ENCODE measurements at regions not wholly inside any gene's neighbourhood (a gene's known extent, or its start where the extent isn't known, plus 50 kb on each side); places are given as distances from the start of the nearest gene placed in this dataset.

DNA sequence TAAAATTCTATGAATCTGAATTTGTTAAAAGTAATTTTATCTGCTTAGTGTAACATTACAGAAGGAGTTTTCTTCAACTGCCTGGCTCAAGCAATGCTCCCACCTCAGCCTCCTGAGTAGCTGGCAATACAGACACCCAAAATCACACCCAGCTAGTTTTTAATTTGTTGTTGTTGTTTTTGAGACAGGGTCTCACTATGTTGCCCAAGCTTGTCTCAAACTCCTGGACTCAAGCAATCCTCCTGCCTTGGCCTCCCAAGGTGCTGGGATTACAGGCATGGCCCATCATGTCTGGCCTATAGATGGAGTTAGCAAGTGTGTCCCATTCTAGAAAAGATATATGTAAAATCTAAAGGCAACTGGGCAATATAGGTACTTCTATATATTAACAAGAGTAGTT, 1580.4 kb upstream of the PRR20A start:
- no peak for TF ChIP-seq SP1 (IDR thresholded peaks at IDR 0.05)
- TF ChIP-seq ZNF384 (IDR thresholded peaks at IDR 0.05), result no peak
- no peak for TF ChIP-seq CTBP1 (IDR thresholded peaks at IDR 0.05; ENCODE audit: borderline replicate concordance)
- TF ChIP-seq HDGF (IDR thresholded peaks at IDR 0.05; ENCODE audit: borderline replicate concordance), result no peak
- no peak for TF ChIP-seq FOXM1 (IDR thresholded peaks at IDR 0.05; ENCODE audit: borderline replicate concordance)
- CTCF ChIA-PET, result no interaction called here
- DNase-seq (ENCODE audit: extremely low spot score), result no peak
- POLR2A ChIA-PET, result no interaction called here

DNA sequence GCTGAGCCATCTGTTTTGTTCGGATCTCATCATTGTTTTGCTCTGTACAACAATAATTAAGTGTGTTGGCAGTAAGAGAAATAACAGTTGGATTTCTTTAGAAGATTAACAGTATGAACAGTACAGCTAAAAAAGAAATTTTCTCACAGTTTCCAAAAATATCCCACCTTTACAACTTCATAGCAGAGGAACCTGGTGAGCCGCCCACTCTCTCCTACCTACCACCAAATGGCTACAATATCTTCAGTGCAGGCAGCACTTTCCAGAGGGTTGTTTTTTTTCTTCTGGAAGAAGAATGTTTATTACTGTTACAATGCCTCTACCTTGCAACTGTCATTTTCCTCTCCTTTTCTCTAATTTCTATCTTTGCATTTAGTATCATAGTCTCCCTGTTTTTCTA, 1577.5 kb upstream of the PRR20A start:
- ChIA-PET POLR2A (no interaction called here), CTCF (no interaction called here)
- DNase-seq (ENCODE audit: extremely low spot score), result no peak
- TF ChIP-seq ZNF384 (IDR thresholded peaks at IDR 0.05) (no peak), ARNT (IDR thresholded peaks at IDR 0.05) (no peak), HDGF (IDR thresholded peaks at IDR 0.05; ENCODE audit: borderline replicate concordance) (no peak), FOXK2 (IDR thresholded peaks at IDR 0.05) (no peak), L3MBTL2 (conservative IDR thresholded peaks at IDR 0.05) (no peak), NFRKB (IDR thresholded peaks at IDR 0.05) (no peak), ELF4 (IDR thresholded peaks at IDR 0.05) (no peak), BHLHE40 (IDR thresholded peaks at IDR 0.05; ENCODE audit: borderline replicate concordance) (no peak), FOXA1 (IDR thresholded peaks at IDR 0.05) (no peak), CTBP1 (IDR thresholded peaks at IDR 0.05; ENCODE audit: borderline replicate concordance) (no peak), FOXM1 (IDR thresholded peaks at IDR 0.05; ENCODE audit: borderline replicate concordance) (no peak), LEF1 (IDR thresholded peaks at IDR 0.05; ENCODE audit: borderline replicate concordance) (no peak), TARDBP (IDR thresholded peaks at IDR 0.05) (no peak), SUZ12 (IDR thresholded peaks at IDR 0.05) (no peak), SP1 (IDR thresholded peaks at IDR 0.05) (no peak)
- TF ChIP-seq, protein P1, sequence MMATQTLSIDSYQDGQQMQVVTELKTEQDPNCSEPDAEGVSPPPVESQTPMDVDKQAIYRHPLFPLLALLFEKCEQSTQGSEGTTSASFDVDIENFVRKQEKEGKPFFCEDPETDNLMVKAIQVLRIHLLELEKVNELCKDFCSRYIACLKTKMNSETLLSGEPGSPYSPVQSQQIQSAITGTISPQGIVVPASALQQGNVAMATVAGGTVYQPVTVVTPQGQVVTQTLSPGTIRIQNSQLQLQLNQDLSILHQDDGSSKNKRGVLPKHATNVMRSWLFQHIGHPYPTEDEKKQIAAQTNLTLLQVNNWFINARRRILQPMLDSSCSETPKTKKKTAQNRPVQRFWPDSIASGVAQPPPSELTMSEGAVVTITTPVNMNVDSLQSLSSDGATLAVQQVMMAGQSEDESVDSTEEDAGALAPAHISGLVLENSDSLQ (IDR thresholded peaks at IDR 0.05), result no peak

DNA sequence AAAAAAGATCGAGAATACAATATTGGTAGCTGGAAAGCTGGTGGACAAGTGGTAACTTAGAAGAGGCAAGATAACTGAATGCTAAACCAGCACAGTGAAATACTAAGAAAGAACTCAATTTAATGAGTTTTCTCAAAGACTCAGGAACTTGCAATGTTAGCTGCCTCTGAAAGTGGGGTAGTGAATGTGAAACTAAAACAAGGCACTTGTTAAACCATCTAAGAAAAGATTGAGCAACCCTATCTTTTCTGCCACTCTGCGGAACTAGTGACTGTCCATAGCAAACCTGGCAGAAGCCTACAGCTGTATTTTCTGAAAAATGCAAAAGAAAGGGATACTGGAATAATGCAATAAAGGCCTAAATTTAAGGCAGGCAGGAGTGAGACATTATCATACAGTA, 1574.4 kb upstream of the PRR20A start:
- TF ChIP-seq ZNF384 (IDR thresholded peaks at IDR 0.05), result no peak
- no peak for TF ChIP-seq HDGF (IDR thresholded peaks at IDR 0.05; ENCODE audit: borderline replicate concordance)
- no peak for TF ChIP-seq L3MBTL2 (conservative IDR thresholded peaks at IDR 0.05)
- no peak for TF ChIP-seq CTBP1 (IDR thresholded peaks at IDR 0.05; ENCODE audit: borderline replicate concordance)
- no peak for TF ChIP-seq NFRKB (IDR thresholded peaks at IDR 0.05)
- CTCF ChIA-PET, result no interaction called here
- DNase-seq (ENCODE audit: extremely low spot score), result no peak
- POLR2A ChIA-PET, result no interaction called here

DNA sequence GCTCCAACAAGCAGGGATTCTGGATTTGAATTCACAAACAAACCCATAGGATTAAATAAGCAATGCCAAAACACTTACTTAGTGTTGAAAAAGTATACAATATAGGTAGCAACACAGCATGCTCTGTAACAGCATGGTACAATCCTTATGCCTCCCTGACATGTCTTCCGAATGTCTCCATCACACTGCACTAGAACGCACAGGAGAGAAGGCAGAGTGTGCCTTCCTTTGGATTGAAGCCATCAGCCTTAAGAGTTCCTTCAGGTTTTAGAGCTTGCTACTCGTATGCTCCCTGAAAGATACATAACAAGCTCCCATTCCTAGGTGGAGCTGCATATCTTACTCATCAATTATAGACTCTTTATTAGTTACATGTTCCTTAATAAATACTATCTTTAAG, 1573.9 kb upstream of the PRR20A start:
- CTCF ChIA-PET, result no interaction called here
- POLR2A ChIA-PET, result no interaction called here
- no peak for DNase-seq (ENCODE audit: extremely low spot score)
- no peak for TF ChIP-seq SUZ12 (IDR thresholded peaks at IDR 0.05)

DNA sequence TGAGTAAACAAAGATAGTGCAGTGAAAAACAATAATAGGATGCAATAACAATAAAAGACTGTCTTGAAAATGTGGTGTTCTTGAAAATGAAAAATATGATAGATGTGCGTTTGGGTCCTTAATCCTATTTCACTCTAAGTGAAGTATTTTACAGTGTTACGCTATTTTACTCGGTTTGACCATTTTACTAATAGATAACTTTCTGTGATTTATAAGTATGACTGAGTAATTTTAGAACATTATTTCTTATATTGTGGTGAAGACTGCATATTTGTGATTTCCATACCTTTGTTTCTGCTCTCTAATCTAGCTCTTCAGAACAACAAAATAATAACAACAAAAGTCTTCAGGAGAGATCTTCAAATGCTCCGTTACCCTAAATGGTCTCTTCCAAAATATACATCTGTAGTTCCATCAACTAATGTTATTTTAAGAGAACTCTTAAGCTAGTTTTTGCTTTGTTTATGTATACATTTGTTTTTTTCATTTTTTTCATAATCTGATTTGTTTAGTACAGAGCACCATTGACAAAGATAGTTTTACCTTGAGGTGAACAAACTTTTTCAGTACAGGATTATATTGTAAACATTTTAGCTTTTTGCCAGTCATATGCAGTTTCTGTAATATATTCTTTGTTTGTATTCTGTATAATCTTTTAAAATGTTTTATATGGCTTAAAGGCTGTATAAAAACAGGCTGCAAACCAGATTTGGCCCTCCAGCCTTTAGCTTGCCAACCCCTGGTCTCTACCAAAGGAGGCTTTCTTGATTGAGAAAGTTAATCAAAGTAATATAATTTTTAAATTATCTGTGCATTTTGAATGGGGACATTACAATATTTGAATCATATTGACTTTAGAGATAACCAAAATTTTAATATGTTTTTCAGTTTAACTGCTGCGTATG, 1572.7 kb upstream of the PRR20A start:
- TF ChIP-seq NFRKB (IDR thresholded peaks at IDR 0.05) (no peak), FOXA1 (IDR thresholded peaks at IDR 0.05) (no peak), HDGF (IDR thresholded peaks at IDR 0.05; ENCODE audit: borderline replicate concordance) (no peak), TARDBP (IDR thresholded peaks at IDR 0.05) (no peak), SP1 (IDR thresholded peaks at IDR 0.05) (no peak), LEF1 (IDR thresholded peaks at IDR 0.05; ENCODE audit: borderline replicate concordance) (no peak), ARNT (IDR thresholded peaks at IDR 0.05) (no peak), SUZ12 (IDR thresholded peaks at IDR 0.05) (no peak), FOXK2 (IDR thresholded peaks at IDR 0.05) (no peak), CTBP1 (IDR thresholded peaks at IDR 0.05; ENCODE audit: borderline replicate concordance) (no peak), BHLHE40 (IDR thresholded peaks at IDR 0.05; ENCODE audit: borderline replicate concordance) (no peak), ZNF384 (IDR thresholded peaks at IDR 0.05) (no peak), L3MBTL2 (conservative IDR thresholded peaks at IDR 0.05) (no peak), ELF4 (IDR thresholded peaks at IDR 0.05) (no peak), FOXM1 (IDR thresholded peaks at IDR 0.05; ENCODE audit: borderline replicate concordance) (no peak)
- TF ChIP-seq, protein P1 (IDR thresholded peaks at IDR 0.05), result no peak
- no peak for DNase-seq (ENCODE audit: extremely low spot score)
- ChIA-PET CTCF (no interaction called here), POLR2A (no interaction called here)

DNA sequence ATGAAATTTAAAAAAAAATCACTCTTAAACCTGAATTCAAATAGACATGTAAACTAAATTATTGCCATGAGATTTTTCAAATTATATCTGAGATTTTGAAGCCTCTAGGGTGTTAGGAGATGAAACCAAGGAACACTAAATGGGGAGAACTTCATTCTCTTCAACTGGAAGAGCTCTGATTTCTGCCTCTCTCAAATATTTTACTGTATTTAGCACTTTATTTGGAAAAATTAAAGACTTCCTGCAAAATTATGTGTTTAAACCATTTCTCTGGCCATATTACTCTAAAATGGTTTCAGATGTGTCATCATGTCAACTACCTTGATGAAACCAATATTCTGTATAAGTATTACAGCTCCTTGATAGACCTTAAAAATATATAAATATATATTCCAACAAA, 1571.6 kb upstream of the PRR20A start:
- DNase-seq (ENCODE audit: extremely low spot score), result no peak
- CTCF ChIA-PET, result no interaction called here
- no peak for TF ChIP-seq CTBP1 (IDR thresholded peaks at IDR 0.05; ENCODE audit: borderline replicate concordance)
- POLR2A ChIA-PET, result no interaction called here

DNA sequence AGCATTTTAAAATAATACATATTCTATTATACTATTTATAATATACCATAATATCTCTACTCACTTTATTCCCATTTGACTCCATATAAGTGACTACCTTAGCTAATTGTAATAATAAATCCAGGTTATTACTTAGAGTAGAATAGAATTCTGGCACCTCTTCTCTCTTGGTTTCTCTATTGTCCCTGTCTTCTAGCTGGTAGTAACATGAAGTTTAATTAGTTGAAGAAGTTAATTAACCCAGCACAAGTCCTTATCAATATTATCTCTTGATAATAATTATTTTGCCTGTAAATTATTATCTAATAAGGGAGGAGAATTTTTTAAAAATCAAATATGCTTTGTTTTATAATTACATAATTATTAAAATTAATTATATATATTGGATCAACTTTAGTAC, 1571.2 kb upstream of the PRR20A start:
- DNase-seq (ENCODE audit: extremely low spot score), result no peak
- ChIA-PET POLR2A (no interaction called here), CTCF (no interaction called here)
- no peak for TF ChIP-seq NFRKB (IDR thresholded peaks at IDR 0.05)
- TF ChIP-seq FOXA1 (IDR thresholded peaks at IDR 0.05), result no peak
- TF ChIP-seq L3MBTL2 (conservative IDR thresholded peaks at IDR 0.05), result no peak
- no peak for TF ChIP-seq FOXK2 (IDR thresholded peaks at IDR 0.05)
- no peak for TF ChIP-seq FOXM1 (IDR thresholded peaks at IDR 0.05; ENCODE audit: borderline replicate concordance)
- no peak for TF ChIP-seq HDGF (IDR thresholded peaks at IDR 0.05; ENCODE audit: borderline replicate concordance)
